ENCODE measurements at regions not wholly inside any gene's neighbourhood (a gene's known extent, or its start where the extent isn't known, plus 50 kb on each side); places are given as distances from the start of the nearest gene placed in this dataset.

DNA sequence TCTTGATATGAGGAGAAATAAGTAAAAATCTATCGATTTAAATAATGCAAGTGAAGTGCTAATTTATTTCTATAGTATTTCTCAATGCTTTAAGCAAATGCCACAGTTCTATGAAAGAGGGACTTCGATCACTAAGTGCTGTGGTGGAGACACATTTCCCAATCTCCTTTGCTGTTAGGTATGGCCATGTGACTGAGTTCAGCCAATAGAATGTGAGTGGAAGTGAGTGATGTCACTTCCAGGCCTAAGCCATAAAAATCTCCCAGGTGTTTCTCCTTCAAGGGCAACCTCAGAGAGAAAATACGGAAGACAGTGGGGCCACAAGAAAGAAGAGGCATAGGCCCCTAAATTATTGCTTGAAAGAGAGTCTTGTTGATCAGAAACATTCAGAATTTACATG lies 100.3 kb upstream of the ANKH start:
- TF ChIP-seq, protein P1, sequence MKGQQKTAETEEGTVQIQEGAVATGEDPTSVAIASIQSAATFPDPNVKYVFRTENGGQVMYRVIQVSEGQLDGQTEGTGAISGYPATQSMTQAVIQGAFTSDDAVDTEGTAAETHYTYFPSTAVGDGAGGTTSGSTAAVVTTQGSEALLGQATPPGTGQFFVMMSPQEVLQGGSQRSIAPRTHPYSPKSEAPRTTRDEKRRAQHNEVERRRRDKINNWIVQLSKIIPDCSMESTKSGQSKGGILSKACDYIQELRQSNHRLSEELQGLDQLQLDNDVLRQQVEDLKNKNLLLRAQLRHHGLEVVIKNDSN (IDR thresholded peaks at IDR 0.05; ENCODE audit: borderline replicate concordance, low read depth): peak; percentile 56; the same call in 1 of the 2 replicates
- TF ChIP-seq, protein P2, sequence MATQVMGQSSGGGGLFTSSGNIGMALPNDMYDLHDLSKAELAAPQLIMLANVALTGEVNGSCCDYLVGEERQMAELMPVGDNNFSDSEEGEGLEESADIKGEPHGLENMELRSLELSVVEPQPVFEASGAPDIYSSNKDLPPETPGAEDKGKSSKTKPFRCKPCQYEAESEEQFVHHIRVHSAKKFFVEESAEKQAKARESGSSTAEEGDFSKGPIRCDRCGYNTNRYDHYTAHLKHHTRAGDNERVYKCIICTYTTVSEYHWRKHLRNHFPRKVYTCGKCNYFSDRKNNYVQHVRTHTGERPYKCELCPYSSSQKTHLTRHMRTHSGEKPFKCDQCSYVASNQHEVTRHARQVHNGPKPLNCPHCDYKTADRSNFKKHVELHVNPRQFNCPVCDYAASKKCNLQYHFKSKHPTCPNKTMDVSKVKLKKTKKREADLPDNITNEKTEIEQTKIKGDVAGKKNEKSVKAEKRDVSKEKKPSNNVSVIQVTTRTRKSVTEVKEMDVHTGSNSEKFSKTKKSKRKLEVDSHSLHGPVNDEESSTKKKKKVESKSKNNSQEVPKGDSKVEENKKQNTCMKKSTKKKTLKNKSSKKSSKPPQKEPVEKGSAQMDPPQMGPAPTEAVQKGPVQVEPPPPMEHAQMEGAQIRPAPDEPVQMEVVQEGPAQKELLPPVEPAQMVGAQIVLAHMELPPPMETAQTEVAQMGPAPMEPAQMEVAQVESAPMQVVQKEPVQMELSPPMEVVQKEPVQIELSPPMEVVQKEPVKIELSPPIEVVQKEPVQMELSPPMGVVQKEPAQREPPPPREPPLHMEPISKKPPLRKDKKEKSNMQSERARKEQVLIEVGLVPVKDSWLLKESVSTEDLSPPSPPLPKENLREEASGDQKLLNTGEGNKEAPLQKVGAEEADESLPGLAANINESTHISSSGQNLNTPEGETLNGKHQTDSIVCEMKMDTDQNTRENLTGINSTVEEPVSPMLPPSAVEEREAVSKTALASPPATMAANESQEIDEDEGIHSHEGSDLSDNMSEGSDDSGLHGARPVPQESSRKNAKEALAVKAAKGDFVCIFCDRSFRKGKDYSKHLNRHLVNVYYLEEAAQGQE (IDR thresholded peaks at IDR 0.05; ENCODE audit: low read depth, low read length): no peak
- Histone ChIP-seq H4K20me1 (ENCODE audit: insufficient read depth) (no peaks in the 10 kb centered on the region), H3K27ac (ENCODE audit: low read depth in 2 of 2, low read length in 1 of 2) (no peak overlapping the region), H3K9me3 (no peaks in the 10 kb centered on the region), H3K4me3 (ENCODE audit: low read depth in 2 of 2, low read length in 1 of 2) (no peak overlapping the region), H3K9ac (no peak overlapping the region), H2AFZ (ENCODE audit: low read depth) (no peak overlapping the region), H3K9me2 (no peaks in the 10 kb centered on the region), H3K36me3 (replicated peaks in 1 of 2; ENCODE audit: control insufficient read depth in 1 of 2, insufficient read depth in 2 of 2, low read length in 1 of 2) (no peaks in the 10 kb centered on the region), H3K4me1 (ENCODE audit: control insufficient read depth in 1 of 2, insufficient read depth in 2 of 2, low read depth in 1 of 2, low read length in 1 of 2) (no peaks in the 10 kb centered on the region), H3K79me2 (ENCODE audit: insufficient read depth) (no peaks in the 10 kb centered on the region), H3K4me2 (no peak overlapping the region), H3F3A (replicated peaks; ENCODE audit: insufficient read depth) (no peaks in the 10 kb centered on the region), H3K27me3 (ENCODE audit: insufficient read depth) (no peaks in the 10 kb centered on the region; the same call in 1 of the 2 replicates)
- ChIA-PET CTCF (no interaction called here), POLR2A (no interaction called here)
- WGBS (ENCODE audit: low lambda C conversion rate): 61% methylated on average over 3 of the region's 3 CpGs
- DNase-seq: no peak

DNA sequence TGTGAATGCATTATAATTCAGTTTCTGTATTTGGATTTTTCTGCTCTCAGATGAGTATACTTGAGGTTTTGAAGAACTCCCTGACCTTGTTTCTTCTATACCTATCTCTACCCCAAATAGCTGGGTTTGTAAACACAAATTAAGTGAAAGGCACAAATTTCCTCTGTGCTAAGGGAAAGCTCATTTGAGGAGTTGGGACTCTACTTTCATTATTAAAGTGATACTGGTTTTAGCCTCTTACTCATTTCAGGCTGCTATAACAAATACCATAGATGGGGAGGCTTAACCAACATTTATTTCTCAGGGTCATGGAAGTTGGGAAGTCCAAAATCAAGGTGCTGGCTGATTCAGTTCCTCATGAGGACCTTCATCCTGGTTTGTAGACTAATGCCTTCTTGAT lies 97.2 kb upstream of the ANKH start:
- Histone ChIP-seq H3K4me2 (no peak overlapping the region), H2AFZ (ENCODE audit: low read depth) (no peak overlapping the region), H3K27ac (ENCODE audit: low read depth in 2 of 2, low read length in 1 of 2) (no peak overlapping the region), H3K36me3 (replicated peaks in 1 of 2; ENCODE audit: control insufficient read depth in 1 of 2, insufficient read depth in 2 of 2, low read length in 1 of 2) (no peaks in the 10 kb centered on the region), H4K20me1 (ENCODE audit: insufficient read depth) (no peaks in the 10 kb centered on the region), H3K27me3 (ENCODE audit: insufficient read depth) (no peaks in the 10 kb centered on the region; the same call in 1 of the 2 replicates), H3K9ac (no peak overlapping the region), H3K9me3 (no peaks in the 10 kb centered on the region), H3K9me2 (no peaks in the 10 kb centered on the region), H3K4me1 (ENCODE audit: control insufficient read depth in 1 of 2, insufficient read depth in 2 of 2, low read depth in 1 of 2, low read length in 1 of 2) (no peaks in the 10 kb centered on the region), H3K79me2 (ENCODE audit: insufficient read depth) (no peaks in the 10 kb centered on the region), H3F3A (replicated peaks; ENCODE audit: insufficient read depth) (no peaks in the 10 kb centered on the region), H3K4me3 (ENCODE audit: low read depth in 2 of 2, low read length in 1 of 2) (no peak overlapping the region)
- no peak for DNase-seq
- TF ChIP-seq RCOR1 (IDR thresholded peaks at IDR 0.05; ENCODE audit: low read length) (no peak), POLR2AphosphoS5 (IDR thresholded peaks at IDR 0.05; ENCODE audit: low read depth, low read length) (no peak), JUND (IDR thresholded peaks at IDR 0.05) (no peak), MXI1 (IDR thresholded peaks at IDR 0.05; ENCODE audit: low read depth, low read length) (no peak), EP300 (IDR thresholded peaks at IDR 0.05; ENCODE audit: borderline replicate concordance in 1 of 2, low read depth in 1 of 2, low read length in 1 of 2) (no peak), NFIC (IDR thresholded peaks at IDR 0.05; ENCODE audit: borderline replicate concordance) (no peak), GABPA (IDR thresholded peaks at IDR 0.05; ENCODE audit: low read depth) (no peak)
- ChIA-PET CTCF (interaction anchor here (0.6 to 1.3 kb wide), 4 partner anchors 35 to 241 kb away, joined by 3 to 6 read pairs (median 4); no protein-coding TSS in a partner anchor), POLR2A (no interaction called here)

All from SK-N-SH (cell line).